Astrocyte (in vitro differentiated cells and primary cell): ENCODE measurements at regions not wholly inside any gene's neighbourhood (a gene's known extent, or its start where the extent isn't known, plus 50 kb on each side); places are given as distances from the start of the nearest gene placed in this dataset.
"Not testable (repeated sequence)": the region's sequence is repeated elsewhere in the genome, so short reads cannot be mapped to it uniquely, and the experiment has no call there.

Experiments used
- DNase-seq: peaks from one replicate; pipeline ENCODE4 v3.0.0-alpha.2; 2010; ENCODE audit warnings: low read depth
- FAIRE-seq: peaks from 2 replicates; lab custom pipeline; 2011; peaks lifted over from hg19 to GRCh38; lab: Jason Lieb, UNC
- H2AFZ ChIP-seq: 2 replicates; pipeline ENCODE4 v1.6.0; 2012; ENCODE audit warnings: low read depth, low read length, inconsistent platforms
- H3K27ac ChIP-seq: 2 replicates; pipeline ENCODE4 v1.5.1; 2011; ENCODE audit warnings: low read depth, low read length, inconsistent platforms
- H3K27me3 ChIP-seq: 2 replicates; pipeline ENCODE4 v1.6.0; 2011; ENCODE audit warnings: low read length, inconsistent platforms; ENCODE audit not compliant: insufficient read depth
- H3K36me3 ChIP-seq: 2 replicates; pipeline ENCODE4 v1.5.1; 2011; ENCODE audit warnings: low read length, inconsistent platforms; ENCODE audit not compliant: insufficient read depth
- H3K4me1 ChIP-seq: 2 replicates; pipeline ENCODE4 v1.5.1; 2011; ENCODE audit warnings: low read length, inconsistent platforms; ENCODE audit not compliant: insufficient read depth
- H3K4me2 ChIP-seq: 2 replicates; pipeline ENCODE4 v1.6.0; 2012; ENCODE audit warnings: low read length, inconsistent platforms
- H3K4me3 ChIP-seq: 2 replicates; pipeline ENCODE4 v1.5.1; 2011; ENCODE audit warnings: low read depth, mild to moderate bottlenecking, low read length, inconsistent platforms; ENCODE audit not compliant: insufficient read depth
- H3K79me2 ChIP-seq: 2 replicates; pipeline ENCODE4 v1.6.0; 2012; ENCODE audit warnings: mild to moderate bottlenecking, low read length, inconsistent platforms; ENCODE audit not compliant: insufficient read depth
- H3K9ac ChIP-seq: 2 replicates; pipeline ENCODE4 v1.6.0; 2012; ENCODE audit warnings: mild to moderate bottlenecking, low read length, inconsistent platforms
- H3K9me3 ChIP-seq: 2 replicates; pipeline ENCODE4 v1.5.1; 2012; ENCODE audit warnings: low read depth, mild to moderate bottlenecking, low read length, inconsistent platforms; ENCODE audit not compliant: insufficient read depth
- H4K20me1 ChIP-seq: 2 replicates; pipeline ENCODE4 v1.6.0; 2012; ENCODE audit warnings: low read length, inconsistent platforms; ENCODE audit not compliant: insufficient read depth
- H3K27ac Mint-ChIP-seq: one replicate; pipeline ENCODE4 v1.8.0; 2021; ENCODE audit warnings: mild to moderate bottlenecking, mixed read lengths; ENCODE audit not compliant: unreplicated experiment
- H3K27me3 Mint-ChIP-seq: one replicate; pipeline ENCODE4 v1.8.0; 2021; ENCODE audit warnings: low read depth, mixed read lengths; ENCODE audit not compliant: unreplicated experiment
- H3K36me3 Mint-ChIP-seq: one replicate; pipeline ENCODE4 v1.8.0; 2021; ENCODE audit warnings: low read depth, mixed read lengths; ENCODE audit not compliant: unreplicated experiment
- H3K4me1 Mint-ChIP-seq: one replicate; pipeline ENCODE4 v1.8.0; 2021; ENCODE audit warnings: low read depth, mixed read lengths; ENCODE audit not compliant: unreplicated experiment
- H3K4me3 Mint-ChIP-seq: one replicate; pipeline ENCODE4 v1.8.0; 2021; ENCODE audit warnings: mild to moderate bottlenecking, moderate library complexity, mixed read lengths; ENCODE audit not compliant: unreplicated experiment
- H3K9me3 Mint-ChIP-seq: one replicate; pipeline ENCODE4 v1.8.0; 2021; ENCODE audit warnings: mild to moderate bottlenecking, mixed read lengths; ENCODE audit not compliant: unreplicated experiment
- EZH2 ChIP-seq: IDR thresholded peaks from 2 replicates; pipeline ENCODE4 v1.6.1; 2012; ENCODE audit warnings: mild to moderate bottlenecking, low read length, inconsistent platforms; ENCODE audit not compliant: insufficient read depth
- TF ChIP-seq, protein P1 (sequence below): IDR thresholded peaks from 2 replicates; pipeline ENCODE4 v1.5.1; 2011; ENCODE audit warnings: low read depth, mild to moderate bottlenecking, inconsistent platforms, low read length, moderate library complexity; ENCODE audit not compliant: insufficient read depth

DNA sequence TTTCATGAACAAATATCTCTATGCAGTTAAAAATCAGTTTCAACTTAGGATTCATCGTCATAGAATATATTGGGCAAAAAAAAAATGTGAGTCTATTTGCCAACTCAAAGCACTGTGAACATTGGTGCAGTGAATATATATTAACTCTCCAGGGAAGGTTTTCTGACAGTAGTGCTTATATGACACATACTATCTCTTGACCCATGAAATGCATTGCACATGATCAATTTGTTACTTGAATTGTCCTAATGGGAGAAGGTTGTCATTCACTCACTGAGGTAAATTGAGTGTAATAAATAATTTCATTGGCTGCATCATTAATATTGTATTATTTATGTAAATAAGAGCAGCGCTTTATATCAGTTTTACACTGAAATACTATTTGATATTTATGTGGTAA lies 2458.5 kb downstream of the ARAP2 start:
- Histone ChIP-seq H4K20me1 (no peaks in the 10 kb centered on the region), H3K27me3 (no peaks in the 10 kb centered on the region), H3K9ac (no peak overlapping the region), H3K79me2 (no peaks in the 10 kb centered on the region), H2AFZ (no peak overlapping the region), H3K4me1 (peaks cover 4% of the 10 kb centered on the region), H3K27ac (no peak overlapping the region), H3K4me2 (no peak overlapping the region), H3K9me3 (no peaks in the 10 kb centered on the region), H3K4me3 (no peak overlapping the region), H3K36me3 (no peaks in the 10 kb centered on the region)
- Mint-ChIP-seq H3K36me3 (no peaks in the 10 kb centered on the region), H3K27me3 (no peaks in the 10 kb centered on the region), H3K27ac (no peak overlapping the region), H3K4me3 (no peak overlapping the region), H3K9me3 (no peaks in the 10 kb centered on the region), H3K4me1 (peaks cover 7% of the 10 kb centered on the region)
- no peak for TF ChIP-seq EZH2
- TF ChIP-seq, protein P1, sequence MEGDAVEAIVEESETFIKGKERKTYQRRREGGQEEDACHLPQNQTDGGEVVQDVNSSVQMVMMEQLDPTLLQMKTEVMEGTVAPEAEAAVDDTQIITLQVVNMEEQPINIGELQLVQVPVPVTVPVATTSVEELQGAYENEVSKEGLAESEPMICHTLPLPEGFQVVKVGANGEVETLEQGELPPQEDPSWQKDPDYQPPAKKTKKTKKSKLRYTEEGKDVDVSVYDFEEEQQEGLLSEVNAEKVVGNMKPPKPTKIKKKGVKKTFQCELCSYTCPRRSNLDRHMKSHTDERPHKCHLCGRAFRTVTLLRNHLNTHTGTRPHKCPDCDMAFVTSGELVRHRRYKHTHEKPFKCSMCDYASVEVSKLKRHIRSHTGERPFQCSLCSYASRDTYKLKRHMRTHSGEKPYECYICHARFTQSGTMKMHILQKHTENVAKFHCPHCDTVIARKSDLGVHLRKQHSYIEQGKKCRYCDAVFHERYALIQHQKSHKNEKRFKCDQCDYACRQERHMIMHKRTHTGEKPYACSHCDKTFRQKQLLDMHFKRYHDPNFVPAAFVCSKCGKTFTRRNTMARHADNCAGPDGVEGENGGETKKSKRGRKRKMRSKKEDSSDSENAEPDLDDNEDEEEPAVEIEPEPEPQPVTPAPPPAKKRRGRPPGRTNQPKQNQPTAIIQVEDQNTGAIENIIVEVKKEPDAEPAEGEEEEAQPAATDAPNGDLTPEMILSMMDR: no peak
- no peak for DNase-seq
- FAIRE-seq: no peak

- no peaks in the 10 kb centered on the region for H3K27me3 Mint-ChIP-seq
- no peaks in the 10 kb centered on the region for H3K27me3 ChIP-seq
- H3K4me1 Mint-ChIP-seq: no peaks in the 10 kb centered on the region
- FAIRE-seq (no peak), DNase-seq (no peak)
- no peak overlapping the region for H3K27ac Mint-ChIP-seq
- TF ChIP-seq, protein P1: no peak
- TF ChIP-seq EZH2: no peak
- H3K4me3 ChIP-seq: no peak overlapping the region
- H3K79me2 ChIP-seq: no peaks in the 10 kb centered on the region
- H3K27ac ChIP-seq: no peak overlapping the region
- no peaks in the 10 kb centered on the region for H3K4me1 ChIP-seq
- no peaks in the 10 kb centered on the region for H3K36me3 ChIP-seq
- no peak overlapping the region for H2AFZ ChIP-seq
- no peak overlapping the region for H3K4me2 ChIP-seq
- H3K9ac ChIP-seq: no peak overlapping the region
- H4K20me1 ChIP-seq: no peaks in the 10 kb centered on the region
- H3K4me3 Mint-ChIP-seq: no peak overlapping the region
- H3K9me3 ChIP-seq: no peaks in the 10 kb centered on the region
- H3K36me3 Mint-ChIP-seq: no peaks in the 10 kb centered on the region
- H3K9me3 Mint-ChIP-seq: no peaks in the 10 kb centered on the region
Measured at GRCh38 chr4:33802578-33802977, 2441.7 kb downstream of the ARAP2 start.

- Histone ChIP-seq H3K9me3 (no peaks in the 10 kb centered on the region), H3K27ac (no peak overlapping the region), H3K36me3 (no peaks in the 10 kb centered on the region), H3K4me3 (no peak overlapping the region), H3K27me3 (no peaks in the 10 kb centered on the region), H3K9ac (no peak overlapping the region), H4K20me1 (no peaks in the 10 kb centered on the region), H3K4me2 (no peak overlapping the region), H2AFZ (no peak overlapping the region), H3K79me2 (no peaks in the 10 kb centered on the region), H3K4me1 (no peaks in the 10 kb centered on the region)
- Mint-ChIP-seq H3K4me3 (no peak overlapping the region), H3K4me1 (peaks cover 7% of the 10 kb centered on the region), H3K9me3 (no peaks in the 10 kb centered on the region), H3K27me3 (no peaks in the 10 kb centered on the region), H3K36me3 (no peaks in the 10 kb centered on the region), H3K27ac (no peak overlapping the region)
- FAIRE-seq (no peak), DNase-seq (no peak)
- TF ChIP-seq EZH2: no peak
- TF ChIP-seq, protein P1: no peak
Measured at GRCh38 chr4:33825685-33826084, 2418.6 kb downstream of the ARAP2 start.

DNA sequence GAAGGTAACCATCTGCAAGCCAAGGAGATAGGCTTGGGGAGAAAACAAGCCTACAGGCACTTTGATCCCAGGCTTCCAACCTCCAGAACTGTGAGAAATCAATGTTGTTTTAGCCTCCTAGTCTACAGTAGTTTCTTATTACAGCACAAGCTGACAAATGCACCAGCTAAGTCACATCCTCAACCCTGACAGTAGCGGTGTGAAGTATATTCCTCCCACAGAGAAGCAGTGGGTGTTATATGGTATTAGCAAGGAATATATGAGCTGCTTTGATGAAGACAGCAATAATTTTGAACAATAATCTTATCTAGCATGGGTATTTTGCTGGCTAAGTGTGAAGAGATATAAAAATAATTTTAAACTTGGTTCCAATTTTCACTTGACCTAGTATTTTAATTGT lies 2415.0 kb downstream of the ARAP2 start:
- FAIRE-seq, H3K9me3 ChIP-seq, H3K4me1 ChIP-seq, H3K4me2 ChIP-seq, H4K20me1 ChIP-seq, H2AFZ ChIP-seq, H3K27me3 Mint-ChIP-seq, DNase-seq, H3K79me2 ChIP-seq, H3K27ac ChIP-seq, H3K9ac ChIP-seq, H3K36me3 Mint-ChIP-seq, H3K27ac Mint-ChIP-seq, H3K4me3 ChIP-seq, H3K4me3 Mint-ChIP-seq, H3K36me3 ChIP-seq, H3K9me3 Mint-ChIP-seq, H3K27me3 ChIP-seq: not testable (repeated sequence)
- peaks cover 30% of the 10 kb centered on the region for H3K4me1 Mint-ChIP-seq
